ENCODE measurements at regions not wholly inside any gene's neighbourhood (a gene's known extent, or its start where the extent isn't known, plus 50 kb on each side); places are given as distances from the start of the nearest gene placed in this dataset.

GRCh38 chr4:143771269-143771668 lies 70.8 kb upstream of the FREM3 start:
- no peaks in the 10 kb centered on the region for H3K36me3 ChIP-seq (ENCODE audit: control insufficient read depth, insufficient read depth, low read length)
- no peak overlapping the region for H3K4me3 ChIP-seq (ENCODE audit: low read length)
- H3K4me1 ChIP-seq (ENCODE audit: control insufficient read depth, insufficient read depth, low read length), result no peaks in the 10 kb centered on the region
- no peaks in the 10 kb centered on the region for H3K27me3 ChIP-seq (ENCODE audit: control insufficient read depth, insufficient read depth, low read length)
- H3K27ac ChIP-seq (ENCODE audit: low read length), result no peak overlapping the region
- no peaks in the 10 kb centered on the region for H3K9me3 ChIP-seq (replicated peaks; ENCODE audit: control insufficient read depth, low read depth, low read length)
- DNase-seq, result no peak

GRCh38 chr4:143768007-143768591 lies 67.6 kb upstream of the FREM3 start:
- Histone ChIP-seq H3K36me3 (ENCODE audit: control insufficient read depth, insufficient read depth, low read length) (no peaks in the 10 kb centered on the region), H3K4me1 (ENCODE audit: control insufficient read depth, insufficient read depth, low read length) (no peaks in the 10 kb centered on the region), H3K27ac (ENCODE audit: low read length) (no peak overlapping the region), H3K27me3 (ENCODE audit: control insufficient read depth, insufficient read depth, low read length) (no peaks in the 10 kb centered on the region), H3K4me3 (ENCODE audit: low read length) (no peak overlapping the region), H3K9me3 (replicated peaks; ENCODE audit: control insufficient read depth, low read depth, low read length) (no peaks in the 10 kb centered on the region)
- WGBS (ENCODE audit: insufficient coverage), result 71% methylated on average over 3 of the region's 5 CpGs
- DNase-seq, result no peak

GRCh38 chr4:143763587-143763986 lies 63.1 kb upstream of the FREM3 start:
- no peak overlapping the region for H3K27ac ChIP-seq (ENCODE audit: low read length)
- H3K4me3 ChIP-seq (ENCODE audit: low read length), result no peak overlapping the region
- WGBS (ENCODE audit: insufficient coverage), result no CpG with 5 or more reads among the region's 3 CpGs
- H3K4me1 ChIP-seq (ENCODE audit: control insufficient read depth, insufficient read depth, low read length), result no peaks in the 10 kb centered on the region
- no peaks in the 10 kb centered on the region for H3K9me3 ChIP-seq (replicated peaks; ENCODE audit: control insufficient read depth, low read depth, low read length)
- H3K27me3 ChIP-seq (ENCODE audit: control insufficient read depth, insufficient read depth, low read length), result no peaks in the 10 kb centered on the region
- DNase-seq, result no peak
- H3K36me3 ChIP-seq (ENCODE audit: control insufficient read depth, insufficient read depth, low read length), result no peaks in the 10 kb centered on the region

- no CpG with 5 or more reads among the region's 2 CpGs for WGBS (ENCODE audit: insufficient coverage)
Observed at GRCh38 chr4:143762511-143762910, 62.0 kb upstream of the FREM3 start.

More at GRCh38 chr4:143762511-143762910, 62.0 kb upstream of the FREM3 start:
- DNase-seq, result no peak
- Histone ChIP-seq H3K9me3 (replicated peaks; ENCODE audit: control insufficient read depth, low read depth, low read length) (no peaks in the 10 kb centered on the region), H3K4me1 (ENCODE audit: control insufficient read depth, insufficient read depth, low read length) (no peaks in the 10 kb centered on the region), H3K27me3 (ENCODE audit: control insufficient read depth, insufficient read depth, low read length) (no peaks in the 10 kb centered on the region), H3K27ac (ENCODE audit: low read length) (no peak overlapping the region), H3K4me3 (ENCODE audit: low read length) (no peak overlapping the region), H3K36me3 (ENCODE audit: control insufficient read depth, insufficient read depth, low read length) (no peaks in the 10 kb centered on the region)

Data from muscle of leg (tissue), 3 donors.